ENCODE measurements at regions not wholly inside any gene's neighbourhood (a gene's known extent, or its start where the extent isn't known, plus 50 kb on each side); places are given as distances from the start of the nearest gene placed in this dataset.

DNA sequence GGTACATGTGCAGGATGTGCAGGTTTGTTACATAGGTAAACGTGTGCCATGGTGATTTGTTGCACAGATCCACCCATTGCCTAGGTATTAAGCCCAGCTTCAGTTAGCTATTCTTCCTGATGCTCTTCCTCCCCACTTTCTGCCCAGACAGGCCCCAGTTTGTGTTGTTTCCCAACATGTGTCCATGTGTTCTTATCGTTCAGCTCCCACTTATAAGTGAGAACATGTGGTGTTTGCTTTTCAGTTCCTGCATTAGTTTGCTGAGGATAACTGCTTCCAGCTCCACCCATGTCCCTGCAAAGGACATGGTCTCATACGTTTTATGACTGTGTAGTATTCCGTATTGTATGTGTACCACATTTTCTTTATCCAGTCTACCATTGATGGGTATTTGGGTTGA, 251.7 kb upstream of the NOVA1 start:
- DNase-seq (ENCODE audit: low spot score): no peak
- ATAC-seq: no peak

DNA sequence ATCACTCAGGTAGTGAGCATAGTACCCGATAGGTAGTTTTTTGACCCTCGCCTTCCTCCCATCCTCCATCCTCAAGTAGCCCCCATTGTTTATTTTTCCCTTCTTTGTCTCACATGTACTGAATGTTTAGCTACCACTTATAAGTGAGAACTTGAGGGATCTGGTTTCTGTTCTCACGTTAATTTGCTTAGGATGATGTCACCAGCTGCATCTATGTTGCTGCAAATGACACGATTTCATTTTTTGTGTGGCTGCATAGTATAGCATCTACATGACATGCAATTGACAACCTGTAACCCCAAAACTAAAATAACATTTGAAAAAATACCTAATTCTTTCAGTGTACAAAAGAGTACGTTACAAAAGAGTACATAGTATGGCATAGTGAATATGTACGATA, 254.0 kb upstream of the NOVA1 start:
- DNase-seq (ENCODE audit: low spot score) (no peak), ATAC-seq (no peak)

DNA sequence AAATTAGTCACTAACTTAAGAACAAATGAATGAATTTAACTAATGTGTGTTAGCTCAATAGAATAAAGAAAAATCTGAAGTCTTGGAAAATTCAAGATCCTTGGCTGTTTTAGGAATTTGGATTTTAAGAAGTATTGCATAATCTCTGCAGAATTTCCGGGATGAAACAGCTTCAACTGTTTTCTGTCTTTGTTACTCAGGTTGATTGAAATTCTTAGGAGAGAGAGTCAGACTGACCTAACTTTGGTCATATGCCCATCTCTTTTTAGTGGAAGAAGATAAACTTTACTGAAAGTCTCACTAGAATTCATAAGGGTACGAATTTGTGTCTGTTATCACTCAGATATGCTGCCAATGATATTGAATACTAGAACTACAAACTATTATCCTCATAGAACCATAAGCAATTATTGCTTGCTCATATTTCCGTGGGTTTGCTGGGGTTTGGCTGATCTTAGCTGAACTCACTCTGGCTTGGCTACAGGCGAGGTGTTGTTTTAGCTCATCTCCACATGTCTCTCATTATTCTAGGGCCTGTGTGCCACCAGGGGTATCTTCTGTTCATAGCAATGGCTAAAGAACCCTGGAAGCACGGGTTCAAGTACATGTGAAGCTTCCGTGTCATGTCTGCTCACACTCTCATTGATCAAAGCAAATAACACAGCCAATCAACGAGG, 257.4 kb upstream of the NOVA1 start:
- DNase-seq (ENCODE audit: low spot score): no peak
- ATAC-seq: no peak

DNA sequence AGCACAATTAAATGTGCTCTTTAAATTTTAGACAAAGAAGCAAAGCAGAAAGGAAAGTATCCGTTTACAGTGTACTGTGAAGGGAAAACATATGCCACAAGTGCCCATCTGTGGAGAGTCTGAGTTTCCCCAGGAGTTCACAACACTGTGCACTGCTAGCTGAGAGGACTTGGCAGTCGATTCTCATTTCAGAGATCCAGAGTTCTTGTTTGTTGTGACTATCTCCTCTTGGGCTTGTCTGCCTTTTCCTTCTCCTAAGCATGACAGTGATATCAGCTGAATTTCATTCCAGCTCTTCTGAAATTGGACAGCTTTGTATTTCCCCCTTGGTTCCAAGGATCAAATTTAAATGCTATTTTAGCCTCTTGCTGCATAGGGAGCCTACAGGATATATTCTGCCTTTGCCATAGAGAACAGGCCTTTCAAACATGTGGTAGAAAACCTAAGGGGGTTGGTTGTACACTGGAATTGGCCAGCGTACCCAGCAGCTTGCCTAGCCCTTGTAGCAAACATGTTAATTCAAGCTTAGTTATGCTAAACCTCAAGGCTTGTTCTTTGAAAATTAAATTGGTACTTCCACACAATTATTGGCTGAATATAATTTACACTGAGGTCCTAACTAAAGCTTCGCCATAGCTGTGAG, 259.2 kb upstream of the NOVA1 start:
- ATAC-seq (no peak), DNase-seq (ENCODE audit: low spot score) (no peak)

DNA sequence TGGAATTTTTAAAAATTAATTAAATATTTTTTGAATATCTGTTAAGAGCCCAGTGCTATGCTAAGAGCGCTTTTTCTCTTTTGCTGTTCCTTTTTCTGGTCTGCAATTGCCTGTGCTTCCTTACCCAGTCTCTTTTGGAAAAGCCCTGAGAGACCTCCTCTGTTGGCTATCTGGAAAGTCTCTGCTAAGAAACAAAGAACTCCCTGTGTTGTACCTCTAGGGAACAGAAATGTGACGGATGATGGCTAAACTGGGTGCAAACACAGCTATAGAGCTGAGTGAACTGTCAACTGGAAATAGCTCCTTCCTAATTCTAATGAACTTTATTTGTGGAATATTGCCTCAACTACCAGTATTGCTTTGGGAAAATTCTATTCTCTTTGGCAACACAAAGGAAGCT, 261.6 kb upstream of the NOVA1 start:
- DNase-seq (ENCODE audit: low spot score): no peak
- ATAC-seq: no peak

DNA sequence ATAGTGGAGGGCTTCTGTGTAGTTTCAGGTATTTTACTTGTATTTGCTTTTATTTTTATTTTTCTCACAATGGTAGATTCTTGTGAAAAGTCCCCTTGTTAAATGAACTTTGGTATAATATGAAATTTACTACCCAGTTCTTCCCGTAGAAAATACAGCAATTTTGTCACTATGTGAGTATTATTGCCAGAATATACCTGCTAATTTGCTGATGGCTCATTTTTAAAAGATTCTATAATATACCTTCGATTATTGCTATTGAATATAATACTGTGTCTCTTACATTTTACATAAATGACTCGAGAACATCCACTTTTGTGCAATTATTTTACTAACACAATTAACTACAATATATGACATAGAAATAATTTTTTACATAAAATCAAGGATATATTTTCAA, 262.3 kb upstream of the NOVA1 start:
- DNase-seq (ENCODE audit: low spot score) (no peak), ATAC-seq (no peak)

DNA sequence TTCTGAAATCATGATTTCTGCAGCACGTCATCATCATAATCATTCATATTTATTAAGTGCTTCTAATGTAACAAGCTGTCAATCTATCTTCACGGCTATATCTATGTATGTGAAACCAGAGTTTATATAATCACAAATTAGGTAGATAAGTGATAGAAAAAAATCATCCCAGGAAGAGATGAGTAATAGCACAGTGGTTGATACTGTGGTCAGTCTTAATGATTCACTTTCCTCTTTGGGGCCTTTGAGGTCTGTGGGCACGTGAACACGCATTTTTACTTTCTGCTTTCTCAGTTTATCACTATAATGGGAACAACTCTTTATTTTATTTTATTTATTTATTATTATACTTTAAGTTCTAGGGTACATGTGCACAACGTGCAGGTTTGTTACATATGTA, 265.9 kb upstream of the NOVA1 start:
- DNase-seq (ENCODE audit: low spot score) (no peak), ATAC-seq (no peak)

DNA sequence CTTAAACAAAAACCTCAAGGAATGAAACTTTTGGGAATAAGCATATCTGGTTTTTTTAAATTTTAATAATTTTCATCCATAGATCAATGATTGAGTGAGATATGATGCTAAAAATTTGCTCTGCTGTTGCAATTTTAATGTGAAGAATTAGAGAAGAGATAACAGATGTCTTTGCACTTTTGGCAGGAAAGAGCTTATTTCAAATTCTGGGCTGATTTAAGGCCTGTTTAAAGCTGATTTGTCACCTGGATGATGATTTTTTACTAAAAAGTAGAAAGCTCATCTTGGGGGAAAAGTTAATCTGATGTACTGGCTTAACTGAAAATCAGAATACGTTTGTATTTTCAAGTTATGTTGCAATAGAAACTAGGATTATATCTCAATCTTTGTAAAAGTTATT, 268.9 kb upstream of the NOVA1 start:
- ATAC-seq (no peak), DNase-seq (ENCODE audit: low spot score) (no peak)

DNA sequence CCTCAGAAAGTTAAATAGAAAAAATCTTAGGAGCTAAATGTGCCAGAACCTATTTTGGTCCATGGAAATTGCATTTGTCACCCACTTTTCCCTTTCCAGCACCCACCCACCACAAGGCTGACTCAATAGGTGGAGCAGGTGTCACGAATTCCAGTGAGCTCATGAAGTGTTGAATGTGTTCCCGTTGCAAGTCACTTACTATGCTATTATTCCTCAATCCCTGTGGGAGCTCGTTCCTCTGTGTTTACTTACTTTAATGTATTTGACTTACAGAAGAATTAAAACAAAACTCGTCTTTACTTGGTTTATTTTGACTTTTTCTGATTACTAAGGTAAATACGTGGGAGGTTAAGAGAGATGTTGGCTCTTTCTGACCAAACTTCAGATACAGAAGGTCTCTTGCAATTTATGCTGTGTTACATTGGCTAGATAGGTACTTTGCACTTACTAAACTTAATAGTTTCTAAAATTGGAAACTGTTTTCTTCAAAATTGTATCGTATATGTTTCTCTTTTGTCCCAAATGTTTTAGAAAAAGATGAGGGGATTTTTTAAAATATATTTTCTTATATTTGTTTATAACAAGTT, 269.4 kb upstream of the NOVA1 start:
- DNase-seq (ENCODE audit: low spot score) (no peak), ATAC-seq (no peak)

DNA sequence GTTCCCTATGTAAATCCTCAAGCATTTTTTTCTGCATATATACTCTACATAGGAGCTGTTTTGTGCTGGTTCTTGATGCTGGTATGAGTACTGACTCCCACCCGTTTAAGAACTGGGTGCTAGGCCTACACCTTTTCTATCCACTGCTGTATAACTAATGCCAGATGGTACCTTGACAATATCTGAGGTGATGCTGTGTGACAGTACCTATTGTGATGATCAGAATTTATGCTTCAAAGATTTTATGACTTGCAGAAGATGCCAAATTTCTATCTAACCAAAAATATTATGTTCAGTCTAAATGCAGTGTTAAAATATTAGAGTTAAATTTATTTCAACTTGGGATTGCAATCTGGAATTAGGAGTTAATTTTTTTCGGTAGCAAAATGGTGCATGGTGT, 272.3 kb upstream of the NOVA1 start:
- ATAC-seq: no peak
- DNase-seq (ENCODE audit: low spot score): no peak

DNA sequence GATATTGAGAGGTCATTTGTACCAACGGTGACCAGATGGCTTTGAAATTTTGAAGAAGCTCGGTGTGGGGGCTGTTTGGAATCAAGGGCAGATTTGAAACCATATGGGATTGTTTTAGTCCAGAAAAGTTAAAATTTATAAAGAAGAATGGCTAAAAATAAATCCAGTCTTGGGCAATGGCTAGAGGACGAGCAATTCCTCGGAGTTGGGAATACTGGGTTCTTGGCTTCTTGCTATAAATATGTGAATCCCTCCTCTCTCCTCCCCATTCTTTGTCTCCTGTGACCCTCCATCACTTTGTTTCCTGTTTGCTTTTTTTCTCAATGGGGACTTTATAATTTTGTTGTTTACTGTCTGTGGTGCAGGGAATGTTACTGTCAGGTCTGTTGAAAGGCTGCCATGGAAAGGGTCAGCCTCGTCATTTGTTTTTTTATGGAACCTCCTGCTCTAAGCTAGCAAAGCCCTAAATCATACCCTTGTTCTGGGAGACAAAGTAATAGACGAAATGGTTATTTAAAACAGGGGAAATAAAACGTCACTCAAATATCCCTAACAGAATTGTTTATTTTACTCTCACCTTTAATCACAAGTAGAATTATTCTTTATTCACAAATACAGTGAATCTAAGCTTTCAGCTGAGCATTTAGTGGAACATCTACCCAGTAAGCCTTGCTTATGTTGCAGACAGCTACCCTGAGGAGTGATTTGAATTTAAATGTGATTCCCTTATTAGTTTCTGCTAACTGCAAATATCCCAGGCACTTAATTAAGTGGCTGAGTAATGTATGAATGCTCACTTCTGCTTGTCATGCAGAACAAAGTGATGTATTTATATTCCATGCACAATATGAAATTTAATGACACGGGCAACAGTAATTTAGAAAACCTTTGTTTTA, 273.1 kb upstream of the NOVA1 start:
- no peak for ATAC-seq
- no peak for DNase-seq (ENCODE audit: low spot score)

DNA sequence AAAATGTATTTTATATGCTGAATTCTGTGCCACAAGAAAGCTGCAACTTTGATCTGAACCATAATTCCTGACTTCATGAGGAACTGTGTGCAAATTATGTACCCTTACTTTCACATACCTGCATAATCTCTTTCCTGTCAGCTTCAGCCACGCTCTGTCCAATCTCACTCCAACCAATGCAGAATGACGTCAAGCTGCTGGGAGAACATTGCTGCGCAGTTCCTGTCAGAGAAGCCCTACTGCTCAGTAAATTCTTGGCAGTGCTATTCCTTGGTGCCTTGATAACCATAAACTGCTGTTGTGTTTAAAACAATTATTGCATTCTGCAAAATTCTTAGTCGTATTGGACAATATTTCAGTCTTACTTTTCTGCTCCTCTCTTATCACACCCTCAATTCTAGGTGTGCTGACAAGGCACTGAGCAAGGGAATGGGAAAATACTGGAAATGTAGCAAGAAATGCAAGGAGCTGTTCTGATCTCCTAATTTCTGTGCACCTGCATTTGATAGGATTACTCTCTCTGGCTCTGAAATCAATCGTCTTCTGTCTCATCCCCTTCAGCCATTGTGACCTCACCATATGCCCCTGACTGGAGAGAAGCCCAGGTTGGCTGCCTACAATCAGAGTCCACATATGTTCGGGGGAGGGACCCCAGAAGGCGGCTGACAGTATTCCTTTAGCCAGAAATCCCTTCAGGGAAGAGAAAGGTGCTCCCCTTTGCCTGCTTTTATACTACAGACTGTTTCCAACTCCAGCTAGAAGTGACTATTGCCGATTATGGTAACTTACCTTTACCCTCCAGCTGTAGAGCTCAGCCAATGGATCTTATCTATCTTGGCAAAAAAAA, 274.9 kb upstream of the NOVA1 start:
- no peak for DNase-seq (ENCODE audit: low spot score)
- no peak for ATAC-seq

DNA sequence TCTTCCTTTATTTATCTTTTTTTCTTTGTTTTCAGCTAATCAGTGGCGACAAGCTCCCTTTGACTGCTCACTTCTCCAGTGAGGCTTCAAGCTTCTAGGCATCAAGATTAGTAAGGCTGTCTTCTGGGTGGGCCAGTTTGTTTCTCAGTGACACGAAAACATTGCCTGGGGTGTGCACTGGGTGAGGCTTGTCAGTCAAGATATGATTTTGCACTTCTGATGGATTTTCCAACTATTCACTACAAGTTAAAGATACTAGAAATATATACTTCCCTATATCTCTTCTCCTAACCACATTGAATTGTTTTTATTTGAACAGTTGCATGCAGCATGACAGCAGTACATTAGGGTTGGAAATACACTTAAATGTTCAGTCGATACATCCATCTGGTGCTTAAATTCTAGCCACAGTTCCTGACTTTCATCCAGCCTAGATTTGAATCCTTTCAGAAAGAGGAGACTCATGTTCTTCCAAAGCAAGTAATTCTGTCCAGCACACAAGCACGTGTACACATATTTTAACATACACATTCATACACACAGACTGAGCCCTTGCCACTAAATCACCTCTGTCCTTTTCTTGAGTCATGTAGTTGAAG, 275.6 kb upstream of the NOVA1 start:
- ATAC-seq: no peak
- no peak for DNase-seq (ENCODE audit: low spot score)

DNA sequence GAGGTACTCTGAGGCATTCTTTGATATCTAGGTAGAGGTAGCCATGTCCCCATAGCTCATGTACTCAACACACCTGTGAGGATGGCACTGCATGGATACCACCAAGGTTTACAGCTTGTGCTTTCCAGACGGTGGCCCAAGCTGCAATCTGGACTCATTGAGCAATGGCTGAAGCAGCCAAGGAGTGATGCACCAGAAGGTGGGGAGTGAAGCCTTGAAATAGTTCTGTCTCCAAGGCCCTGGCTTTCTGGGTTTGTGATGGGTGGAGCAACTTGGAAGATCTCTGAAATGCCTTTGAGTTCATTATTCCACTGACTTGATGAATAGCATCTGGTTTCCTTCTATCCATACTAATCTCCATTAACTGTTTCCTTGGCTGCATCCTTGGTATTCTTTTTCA, 290.0 kb upstream of the NOVA1 start:
- ATAC-seq (no peak), DNase-seq (ENCODE audit: low spot score) (no peak)

DNA sequence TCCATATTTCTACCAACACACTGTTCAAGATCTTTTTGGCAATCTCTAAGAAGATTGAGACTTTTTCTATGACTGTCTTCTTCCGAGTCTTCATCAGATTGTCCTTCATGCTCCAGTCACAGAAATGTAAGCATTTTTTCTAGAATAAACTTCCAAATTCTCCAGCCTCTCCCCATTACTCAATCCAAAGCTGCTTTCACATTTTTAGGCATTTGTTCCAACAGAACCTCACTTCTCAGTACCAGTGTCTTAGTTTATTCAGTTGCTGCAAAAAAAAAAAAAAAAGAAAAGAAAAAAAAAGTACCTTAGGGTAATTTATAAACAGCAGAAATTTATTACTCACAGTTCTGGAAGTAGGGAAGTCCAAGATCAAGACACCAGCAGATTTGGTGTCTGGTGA, 290.8 kb upstream of the NOVA1 start:
- ATAC-seq: no peak

DNA sequence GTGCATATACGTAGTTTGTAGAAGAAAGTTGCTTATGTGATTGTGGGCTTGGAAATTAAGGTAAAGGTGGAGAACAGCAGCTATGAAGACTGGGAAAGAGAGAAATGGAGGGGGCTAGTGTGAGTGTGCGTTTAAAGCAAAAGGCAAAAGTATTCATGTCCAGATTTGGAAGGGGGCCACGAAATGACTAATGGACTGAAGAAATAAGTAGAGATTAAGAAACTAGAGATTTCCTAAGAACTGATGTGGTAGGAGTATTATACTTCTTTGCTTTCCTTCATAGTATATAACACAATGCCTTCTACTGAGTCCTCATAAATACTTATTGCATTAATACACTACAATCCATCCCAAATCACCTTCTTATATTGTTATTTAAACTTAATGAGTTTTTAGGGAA, 298.6 kb upstream of the NOVA1 start:
- ATAC-seq (no peak), DNase-seq (ENCODE audit: low spot score) (no peak)

More for the DNA sequence above, 290.8 kb upstream of the NOVA1 start:
- DNase-seq (ENCODE audit: low spot score): no peak

DNA sequence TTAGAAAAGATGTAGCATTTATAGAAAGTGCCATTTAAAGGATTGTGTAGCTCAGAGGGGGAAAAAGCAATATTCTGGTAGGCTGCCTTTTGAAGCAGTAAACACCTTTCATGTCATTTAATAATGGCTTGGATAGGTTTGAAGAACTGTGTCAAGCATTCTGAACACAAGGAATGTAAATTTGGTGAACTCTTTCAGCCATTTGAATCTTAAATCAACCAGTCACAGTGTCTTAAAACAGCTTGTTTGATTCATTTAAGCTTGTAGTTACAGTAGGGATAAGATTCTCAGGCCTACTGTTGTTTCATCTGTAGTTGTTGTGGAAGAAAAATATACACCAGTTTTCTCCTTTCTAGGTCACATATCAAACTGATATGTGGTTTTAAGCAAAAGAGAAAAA, 299.4 kb upstream of the NOVA1 start:
- ATAC-seq (no peak), DNase-seq (ENCODE audit: low spot score) (no peak)

DNA sequence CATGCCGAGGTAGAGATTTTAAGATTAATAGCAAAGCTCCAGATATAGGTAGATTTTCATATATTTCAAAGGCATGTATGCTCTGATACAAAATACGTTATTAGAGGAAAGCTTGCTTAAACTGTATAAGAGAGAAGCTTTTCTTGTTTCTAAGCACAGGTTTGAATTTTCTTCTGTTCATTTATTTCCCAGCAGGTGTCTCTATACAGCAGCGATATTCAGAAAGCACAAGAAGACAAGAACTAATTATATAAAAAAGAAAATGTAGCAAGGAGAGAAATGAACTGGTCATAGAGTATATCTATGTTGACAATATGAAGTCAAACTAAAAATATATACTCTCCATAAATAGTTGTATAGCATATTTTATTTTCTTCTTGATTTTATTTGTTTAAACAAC, 307.4 kb upstream of the NOVA1 start:
- no peak for ATAC-seq
- DNase-seq (ENCODE audit: low spot score): no peak

DNA sequence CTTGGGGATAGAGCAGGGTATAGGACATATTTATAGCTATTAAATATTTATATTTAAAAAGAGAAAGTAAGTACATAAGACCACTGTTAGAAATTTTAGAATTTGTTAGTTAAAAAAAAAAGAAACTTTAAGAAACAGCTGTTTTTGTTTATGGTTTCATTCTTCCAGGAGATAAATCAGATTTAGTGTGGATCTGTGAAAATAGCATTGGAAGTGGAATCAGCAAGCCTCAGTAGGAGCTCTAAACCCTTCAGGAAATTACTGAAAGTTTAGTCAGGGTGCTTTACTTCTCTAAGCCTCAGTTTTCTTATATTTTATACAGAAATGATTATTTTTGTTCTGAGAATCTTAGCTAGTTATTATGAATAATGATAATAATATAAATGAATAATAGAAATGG, 316.0 kb upstream of the NOVA1 start:
- no peak for DNase-seq (ENCODE audit: low spot score)
- no peak for ATAC-seq

DNA sequence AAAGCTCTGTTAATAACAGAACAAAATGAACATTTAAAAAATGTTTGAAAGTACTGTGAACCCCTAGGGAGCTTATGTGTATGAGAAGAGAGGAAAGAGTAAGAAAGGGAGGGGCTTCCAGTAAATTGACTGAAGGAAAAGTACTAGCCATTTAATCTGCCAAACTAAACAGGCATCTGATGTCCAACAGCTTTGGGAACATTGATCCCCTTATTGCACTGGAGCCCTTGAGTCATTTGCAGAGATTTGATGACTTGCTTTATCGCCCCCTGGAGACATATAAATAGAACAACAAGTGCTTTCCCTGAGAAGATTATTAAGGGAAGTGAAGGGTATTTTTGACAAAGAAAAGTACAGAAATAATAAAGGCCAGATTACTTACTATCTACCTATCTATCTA, 319.3 kb upstream of the NOVA1 start:
- DNase-seq (ENCODE audit: low spot score) (no peak), ATAC-seq (peak; percentile 76)

All from left lobe of liver (tissue), 2 donors.